GM12873 (cell line): ENCODE measurements at regions not wholly inside any gene's neighbourhood (a gene's known extent, or its start where the extent isn't known, plus 50 kb on each side); places are given as distances from the start of the nearest gene placed in this dataset.

ENCODE experiments used
- TF ChIP-seq, protein P1 (sequence below): IDR thresholded peaks from 2 replicates; pipeline ENCODE4 v1.5.1; 2012; ENCODE audit warnings: low read depth, mild to moderate bottlenecking, moderate library complexity, low read length, control low read depth; ENCODE audit not compliant: insufficient read depth; ENCODE audit errors: missing control alignments

DNA sequence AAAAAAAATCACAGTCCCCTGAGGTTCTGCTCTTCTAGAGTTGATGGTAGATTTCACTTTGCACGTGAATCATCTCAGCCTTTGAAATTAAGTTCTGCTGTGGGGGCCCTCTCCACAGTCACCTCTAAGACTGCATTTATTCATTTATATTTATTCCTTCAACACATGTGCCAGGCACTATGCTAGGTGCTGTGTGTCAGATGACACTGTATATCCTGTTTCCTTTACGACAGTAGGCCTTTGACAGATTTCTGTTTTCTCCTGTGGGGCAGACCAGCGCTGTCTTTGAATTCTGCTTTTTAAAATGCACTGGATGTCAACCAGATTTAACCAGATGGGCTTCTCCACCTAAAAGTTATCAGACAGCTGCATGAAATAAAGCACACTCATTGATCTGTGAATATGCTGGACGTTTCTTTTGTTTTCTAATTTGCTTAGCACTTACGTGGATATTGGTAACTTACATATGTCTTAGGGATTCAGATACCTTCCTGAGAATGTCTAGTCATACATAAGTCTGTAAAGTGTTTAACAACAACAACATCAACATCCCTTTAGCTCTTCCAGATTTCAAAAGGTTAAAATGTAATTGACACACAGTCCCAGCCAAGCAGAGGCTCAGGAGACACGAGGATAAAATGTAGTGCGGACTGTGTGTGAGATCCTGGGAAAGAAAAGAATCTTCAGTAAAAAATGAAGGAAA lies 525.5 kb upstream of the MCTP2 start:
- TF ChIP-seq, protein P1, sequence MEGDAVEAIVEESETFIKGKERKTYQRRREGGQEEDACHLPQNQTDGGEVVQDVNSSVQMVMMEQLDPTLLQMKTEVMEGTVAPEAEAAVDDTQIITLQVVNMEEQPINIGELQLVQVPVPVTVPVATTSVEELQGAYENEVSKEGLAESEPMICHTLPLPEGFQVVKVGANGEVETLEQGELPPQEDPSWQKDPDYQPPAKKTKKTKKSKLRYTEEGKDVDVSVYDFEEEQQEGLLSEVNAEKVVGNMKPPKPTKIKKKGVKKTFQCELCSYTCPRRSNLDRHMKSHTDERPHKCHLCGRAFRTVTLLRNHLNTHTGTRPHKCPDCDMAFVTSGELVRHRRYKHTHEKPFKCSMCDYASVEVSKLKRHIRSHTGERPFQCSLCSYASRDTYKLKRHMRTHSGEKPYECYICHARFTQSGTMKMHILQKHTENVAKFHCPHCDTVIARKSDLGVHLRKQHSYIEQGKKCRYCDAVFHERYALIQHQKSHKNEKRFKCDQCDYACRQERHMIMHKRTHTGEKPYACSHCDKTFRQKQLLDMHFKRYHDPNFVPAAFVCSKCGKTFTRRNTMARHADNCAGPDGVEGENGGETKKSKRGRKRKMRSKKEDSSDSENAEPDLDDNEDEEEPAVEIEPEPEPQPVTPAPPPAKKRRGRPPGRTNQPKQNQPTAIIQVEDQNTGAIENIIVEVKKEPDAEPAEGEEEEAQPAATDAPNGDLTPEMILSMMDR = no peak

DNA sequence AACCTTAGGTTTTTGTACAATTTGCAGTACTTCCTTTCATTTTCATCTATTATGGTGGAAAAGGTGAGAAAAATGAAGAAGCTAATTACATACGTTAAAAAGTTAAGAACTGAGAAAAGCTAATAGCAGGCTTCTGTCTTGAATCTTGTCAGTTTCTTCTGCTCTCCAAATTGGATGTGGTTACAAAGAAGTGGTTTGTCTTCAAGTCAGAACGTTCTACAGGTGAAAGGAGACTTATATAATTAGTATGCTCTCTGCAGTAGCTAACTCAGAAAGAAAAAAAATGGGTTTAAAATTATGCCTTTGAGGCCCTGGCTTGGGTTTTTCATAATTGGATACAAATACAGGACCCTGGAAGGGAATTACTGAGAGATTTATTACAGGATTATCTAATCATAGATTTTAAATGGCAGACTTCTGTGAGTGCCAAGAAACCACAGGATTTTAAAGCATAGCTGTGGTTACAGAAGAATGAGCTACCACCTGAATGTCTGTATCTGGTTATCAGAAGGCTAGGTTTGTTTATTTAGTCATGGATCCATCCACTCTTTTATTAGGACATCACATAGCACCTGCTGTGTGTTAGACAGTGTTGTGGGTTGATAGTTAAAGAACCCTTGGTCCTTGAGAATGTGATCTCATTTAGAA lies 528.1 kb upstream of the MCTP2 start:
- TF ChIP-seq, protein P1 = no peak

DNA sequence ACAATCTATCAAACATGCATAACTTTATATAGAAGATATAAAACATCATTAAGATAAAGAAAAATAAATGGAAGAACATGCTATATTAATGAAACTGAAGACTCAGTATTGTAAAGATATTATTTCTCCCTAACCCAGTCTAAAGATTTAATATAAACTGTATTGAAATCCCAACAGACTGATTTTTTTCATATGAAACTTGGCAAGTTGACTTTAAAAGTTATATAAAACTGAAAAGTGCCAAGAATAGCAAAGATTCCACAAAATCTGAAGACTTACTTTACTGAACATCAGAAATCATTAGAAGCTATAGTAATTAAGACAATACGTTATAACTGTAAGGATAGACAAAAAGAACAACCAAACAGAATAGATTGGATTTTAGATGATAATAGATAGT lies 531.3 kb upstream of the MCTP2 start:
- TF ChIP-seq, protein P1 = no peak

DNA sequence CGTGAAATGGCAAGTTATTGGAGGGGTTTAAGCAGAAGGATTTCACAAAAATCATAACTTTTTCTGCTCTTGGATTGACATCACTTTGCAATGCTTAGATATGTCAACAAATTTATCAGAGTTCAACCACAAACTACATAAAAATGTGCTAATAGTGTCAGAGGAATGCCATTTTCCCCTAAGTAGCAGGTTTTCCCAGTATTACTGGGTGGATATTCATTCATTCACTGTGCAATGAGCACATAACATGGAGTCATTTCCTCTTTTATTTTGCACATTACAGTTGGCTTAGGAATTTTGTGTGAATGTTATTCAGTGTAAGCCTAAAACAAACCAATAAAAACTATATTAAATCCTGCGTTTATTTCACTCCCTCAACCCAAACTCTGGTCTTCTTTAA lies 537.3 kb upstream of the MCTP2 start:
- TF ChIP-seq, protein P1 = no peak

DNA sequence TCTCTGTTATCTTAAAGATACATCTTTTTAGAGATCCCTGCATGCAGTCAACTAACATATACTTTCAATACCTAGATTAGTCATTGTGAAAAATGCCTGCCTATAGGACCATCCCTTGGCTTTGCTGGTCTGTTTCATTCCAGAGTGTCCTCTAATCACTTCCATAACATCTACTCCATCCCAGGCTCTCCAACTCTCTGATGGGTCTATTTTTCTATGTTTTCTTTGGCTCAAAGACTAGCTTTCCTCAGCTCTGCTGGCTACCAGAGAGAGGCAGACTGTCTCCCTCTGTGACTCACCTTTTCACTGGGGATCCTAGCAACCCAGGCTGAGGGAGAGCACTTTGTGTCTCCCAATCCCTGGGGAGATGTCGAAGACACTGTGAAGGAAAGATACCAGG lies 547.7 kb upstream of the MCTP2 start:
- TF ChIP-seq, protein P1 = no peak

DNA sequence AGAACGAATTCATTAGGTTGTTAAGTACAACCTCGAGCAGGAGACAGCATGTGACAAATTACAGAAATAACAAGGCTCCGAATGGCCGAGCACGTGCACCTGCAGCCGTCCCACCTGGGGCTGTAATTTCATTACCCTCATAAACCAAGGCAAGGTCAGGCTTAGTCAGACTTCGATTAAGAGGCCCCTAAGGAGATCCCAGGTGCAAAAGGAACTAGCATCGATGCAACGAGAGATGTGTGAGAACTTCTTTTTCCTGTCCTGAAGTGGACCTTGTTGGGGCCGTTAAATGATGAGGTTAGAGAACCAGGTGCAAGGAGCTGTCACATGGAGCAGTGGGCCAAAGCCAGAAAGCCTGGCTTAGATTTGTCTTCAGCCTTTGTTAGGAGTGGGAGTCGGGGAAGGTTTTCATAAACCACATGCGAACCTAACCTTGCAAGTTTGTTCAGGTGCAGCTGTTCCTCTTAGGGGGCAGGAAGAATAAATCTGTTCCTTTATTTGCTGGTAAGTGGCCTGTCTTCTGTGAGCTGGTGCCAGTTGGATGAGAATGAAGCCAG lies 559.9 kb upstream of the MCTP2 start:
- TF ChIP-seq, protein P1 = no peak

DNA sequence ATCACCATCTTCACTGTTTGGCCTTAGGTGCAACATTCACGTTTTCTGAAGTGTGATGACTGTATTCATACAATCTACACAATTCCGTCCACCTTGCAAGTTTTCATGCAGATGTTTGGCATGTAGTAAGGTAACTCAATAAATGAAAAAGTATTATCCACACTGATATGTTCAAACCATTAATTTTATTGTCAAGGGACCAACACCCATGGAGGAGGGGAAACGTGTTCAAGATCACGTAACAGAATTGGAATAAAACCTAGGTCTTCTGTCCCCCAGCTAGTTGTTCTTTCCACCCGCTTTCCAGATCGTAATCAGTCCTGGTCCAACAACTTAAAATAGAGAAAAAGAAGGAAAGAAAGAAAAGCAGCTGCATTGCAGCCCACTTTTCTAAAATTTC lies 560.4 kb upstream of the MCTP2 start:
- TF ChIP-seq, protein P1 = no peak
